K562 (cell line): ENCODE measurements at regions not wholly inside any gene's neighbourhood (a gene's known extent, or its start where the extent isn't known, plus 50 kb on each side); places are given as distances from the start of the nearest gene placed in this dataset.

Experiments
- ATAC-seq: fragments of 200-7000 bp; cut with Tn5 transposase; 3 replicates; pipeline ENCODE4 v1.9.1; 2020; ENCODE audit warnings: moderate library complexity
- BruUV-seq: library from RNA; stranded (reverse); fragments of 400-500 nt; replicated peaks from 2 replicates; lab custom pipeline; 2021; lab: Mats Ljungman, UMichigan
- CTCF ChIA-PET: fragments of 300-600 bp; formaldehyde crosslinking; extraction: SDS; loops from one replicate; lab custom pipeline; 2021; ENCODE audit warnings: low intra/inter-chr PET ratio; lab: Yijun Ruan, JAX
- POLR2A ChIA-PET: fragments of 300-600, 350-650 bp; sonication (Branson Sonifier 250); formaldehyde crosslinking; extraction: SDS; loops from one replicate; lab custom pipeline; 2021; ENCODE audit warnings: antibody characterized with exemption, inconsistent platforms; lab: Yijun Ruan, JAX
- DNase-seq, 4 experiments: peaks; one replicate each; pipeline versions ENCODE4 v3.0.0 to v3.0.0-alpha.2; 2011 to 2018; ENCODE audit warnings: low spot score in 3 of 4, mixed read lengths in 3 of 4; ENCODE audit errors: extremely low read depth in 1 of 4
- FAIRE-seq: peaks from 2 replicates; lab custom pipeline; 2011; peaks lifted over from hg19 to GRCh38; lab: Jason Lieb, UNC
- H2AFZ ChIP-seq: 2 replicates; pipeline ENCODE4 v1.6.0; 2011; ENCODE audit warnings: low read depth, low read length, control low read depth, inconsistent platforms
- H3K27ac ChIP-seq: fragments of 200-600 bp; 3 replicates; pipeline ENCODE4 v1.8.0; 2011; ENCODE audit warnings: low read depth, mild to moderate bottlenecking, control low read depth, inconsistent platforms, low read length, moderate library complexity, mixed read lengths; ENCODE audit errors: extremely low read depth
- H3K27me3 ChIP-seq, 2 experiments: fragments of 300-600 bp in 1 of 2; 2 replicates in 1 of 2; 3 replicates in 1 of 2; pipeline versions ENCODE4 v1.6.0 to v1.8.0; 2011; ENCODE audit warnings: inconsistent platforms in 2 of 2, low read length in 2 of 2, mild to moderate bottlenecking in 1 of 2, mixed read lengths in 1 of 2, moderate library complexity in 1 of 2; ENCODE audit not compliant: control insufficient read depth in 2 of 2, insufficient read depth in 2 of 2
- H3K36me3 ChIP-seq: fragments of 300-600 bp; 3 replicates; pipeline ENCODE4 v1.8.0; 2011; ENCODE audit warnings: mild to moderate bottlenecking, low read length, inconsistent platforms; ENCODE audit not compliant: control insufficient read depth, insufficient read depth
- H3K4me1 ChIP-seq, 2 experiments: fragments of 200-600 bp in 1 of 2; replicated peaks in 1 of 2; 2 replicates in 1 of 2; 3 replicates in 1 of 2; pipeline versions ENCODE4 v1.5.1 to v1.8.0; 2011; ENCODE audit warnings: inconsistent platforms in 2 of 2, low read length in 2 of 2, mild to moderate bottlenecking in 1 of 2, mixed read lengths in 1 of 2, moderate library complexity in 1 of 2; ENCODE audit not compliant: control insufficient read depth in 2 of 2, insufficient read depth in 2 of 2
- H3K4me2 ChIP-seq: 2 replicates; pipeline ENCODE4 v1.6.1; 2011; ENCODE audit warnings: low read length, control low read depth, inconsistent platforms, mixed read lengths; ENCODE audit not compliant: insufficient read depth
- H3K4me3 ChIP-seq: fragments of 200-600 bp; sonication (generic), shearing (Covaris generic); 2 replicates; pipeline ENCODE4 v1.5.1; 2016; ENCODE audit warnings: control low read depth, inconsistent platforms
- H3K79me2 ChIP-seq: fragments of 200-600 bp; 3 replicates; pipeline ENCODE4 v1.8.0; 2011; ENCODE audit warnings: low read length, inconsistent platforms; ENCODE audit not compliant: control insufficient read depth, insufficient read depth
- H3K9ac ChIP-seq, 2 experiments: 2 replicates each; pipeline versions ENCODE4 v1.6.0 to v1.6.1; 2011; ENCODE audit warnings: low read depth in 2 of 2, low read length in 2 of 2, control low read depth in 1 of 2, inconsistent platforms in 1 of 2, mild to moderate bottlenecking in 1 of 2, mixed read lengths in 1 of 2; ENCODE audit not compliant: insufficient read depth in 1 of 2
- H3K9me1 ChIP-seq: one replicate; pipeline ENCODE4 v1.6.0; 2011; ENCODE audit warnings: inconsistent platforms, mild to moderate bottlenecking, low read length, moderate library complexity; ENCODE audit not compliant: control insufficient read depth, insufficient read depth
- H3K9me3 ChIP-seq: replicated peaks from 2 replicates; pipeline ENCODE4 v1.5.1; 2011; ENCODE audit warnings: low read depth, low read length, inconsistent platforms; ENCODE audit not compliant: control insufficient read depth, insufficient read depth
- H4K20me1 ChIP-seq: replicated peaks from 2 replicates; pipeline ENCODE4 v1.6.1; 2011; ENCODE audit warnings: low read length, inconsistent platforms, mixed read lengths; ENCODE audit not compliant: control insufficient read depth, insufficient read depth
- DMBX1 ChIP-seq: fragments of 250-450 bp; sonication (Bioruptor Pico); IDR thresholded peaks from 2 replicates; pipeline ENCODE4 v1.8.0; 2022; ENCODE audit warnings: inconsistent platforms, mild to moderate bottlenecking, moderate library complexity, borderline replicate concordance
- FOXJ3 ChIP-seq: sonication (generic); formaldehyde crosslinking; IDR thresholded peaks from 2 replicates; pipeline ENCODE4 v1.4.0; 2020; ENCODE audit warnings: mild to moderate bottlenecking, missing genetic modification reagents
- GATAD2A ChIP-seq: fragments of 450-650 bp; IDR thresholded peaks from 2 replicates; pipeline ENCODE4 v1.6.1; 2017
- HMG20B ChIP-seq: fragments of 250-450 bp; sonication (Bioruptor Pico); IDR thresholded peaks from 2 replicates; pipeline ENCODE4 v1.5.0; 2021; ENCODE audit warnings: mild to moderate bottlenecking
- HNRNPH1 ChIP-seq: fragments of 200-400 bp; formaldehyde crosslinking; optimal IDR thresholded peaks from 2 replicates; pipeline ENCODE3; 2017; ENCODE audit warnings: low read depth, mild to moderate bottlenecking, low read length, moderate library complexity
- HNRNPK ChIP-seq: fragments of 200-400 bp; formaldehyde crosslinking; IDR thresholded peaks from one replicate; pipeline ENCODE4 v1.6.1; 2018; ENCODE audit warnings: mild to moderate bottlenecking, low read depth, low read length; ENCODE audit not compliant: poor library complexity, severe bottlenecking
- MAFF ChIP-seq: IDR thresholded peaks from 2 replicates; pipeline ENCODE4 v1.6.1; 2012; ENCODE audit warnings: low read length, improper control_type of control experiment
- MCM3 ChIP-seq: fragments of 450-650 bp; IDR thresholded peaks from 2 replicates; pipeline ENCODE4 v1.6.1; 2016
- NCOA6 ChIP-seq: fragments of 450-650 bp; IDR thresholded peaks from 2 replicates; pipeline ENCODE4 v1.6.1; 2017; ENCODE audit warnings: mild to moderate bottlenecking
- NFE2L1 ChIP-seq: fragments of 450-650 bp; IDR thresholded peaks from 2 replicates; pipeline ENCODE4 v1.6.1; 2016; ENCODE audit warnings: missing genetic modification characterization, low read depth, mild to moderate bottlenecking, missing compliant biosample characterization, moderate library complexity, borderline replicate concordance
- RFX5 ChIP-seq: IDR thresholded peaks from 2 replicates; pipeline ENCODE4 v1.6.1; 2011; ENCODE audit warnings: low read depth, mild to moderate bottlenecking, improper control_type of control experiment, low read length
- SMARCB1 ChIP-seq: IDR thresholded peaks from 2 replicates; pipeline ENCODE4 v1.6.1; 2011; ENCODE audit warnings: improper control_type of control experiment, low read depth; ENCODE audit not compliant: insufficient read length
- SOX6 ChIP-seq: fragments of 450-650 bp; IDR thresholded peaks from 2 replicates; pipeline ENCODE4 v1.6.1; 2014; ENCODE audit warnings: mild to moderate bottlenecking
- SREBF1 ChIP-seq: fragments of 150-350 bp; IDR thresholded peaks from 2 replicates; pipeline ENCODE4 v1.6.1; 2014; ENCODE audit warnings: antibody characterized with exemption, low read depth, low read length, borderline replicate concordance
- SREBF2 ChIP-seq: sonication (generic); formaldehyde crosslinking; IDR thresholded peaks from 2 replicates; pipeline ENCODE4 v1.4.0; 2020; ENCODE audit warnings: mild to moderate bottlenecking, missing genetic modification reagents
- ZNF695 ChIP-seq: fragments of 450-650 bp; formaldehyde crosslinking; IDR thresholded peaks from 2 replicates; pipeline ENCODE4 v1.4.0; 2020; ENCODE audit warnings: mild to moderate bottlenecking, moderate library complexity
- ZNF830 ChIP-seq: fragments of 250-450 bp; sonication (Bioruptor Pico); IDR thresholded peaks from 2 replicates; pipeline ENCODE4 v1.5.0; 2021; ENCODE audit warnings: mild to moderate bottlenecking
- WGBS: fragments of 100-300 bp; shearing (Covaris generic); methylation state at CpG from one replicate; pipeline ENCODE4 v1.1.6; 2016; ENCODE audit warnings: low coverage, mixed read lengths; ENCODE audit not compliant: insufficient coverage; ENCODE audit errors: missing lambda C conversion rate; 5-methylcytosine and 5-hydroxymethylcytosine counted together
- in situ Hi-C: fragments of 300-500 bp; cut with MboI; formaldehyde crosslinking; loops from 4 replicates; pipeline ENCODE4 v1.15.0; 2018; ENCODE audit warnings: inconsistent platforms, mixed read lengths
- intact Hi-C: fragments of 100-400 bp; cut with micrococcal nuclease; formaldehyde crosslinking; loops from 2 replicates; pipeline ENCODE4 v1.14.2; 2022
- TF ChIP-seq, protein P1 (sequence below), 3 experiments: IDR thresholded peaks in 2 of 3; conservative IDR thresholded peaks in 1 of 3; 2 replicates each; pipeline ENCODE4 v1.5.1; 2011 to 2012; ENCODE audit warnings: low read length in 3 of 3, mild to moderate bottlenecking in 3 of 3, control low read depth in 2 of 3, improper control_type of control experiment in 1 of 3, inconsistent platforms in 1 of 3, low read depth in 1 of 3, mixed read lengths in 1 of 3, moderate library complexity in 1 of 3; ENCODE audit not compliant: insufficient read depth in 2 of 3

DNA sequence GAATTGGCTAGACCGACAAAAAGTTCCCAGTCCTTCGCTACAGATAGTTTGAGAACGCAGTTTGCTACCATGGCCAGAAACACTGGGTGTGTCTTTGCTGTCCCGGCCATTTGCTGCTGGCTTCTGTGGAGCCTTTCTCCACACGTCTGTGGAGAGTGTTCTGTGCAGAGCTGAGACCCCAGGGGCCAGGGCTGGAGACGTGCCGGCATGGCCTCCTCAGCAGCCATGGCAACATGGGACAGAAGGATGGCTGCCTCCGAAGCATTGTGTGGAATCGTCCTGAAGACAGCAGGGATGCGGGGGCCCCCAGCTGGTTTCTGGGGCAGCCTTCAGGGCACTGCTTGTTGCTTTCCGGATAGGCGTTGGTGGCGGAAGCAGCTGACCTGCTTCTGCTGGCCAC, 142.8 kb downstream of the GADD45G start:
- Histone ChIP-seq H3K36me3 (no peaks in the 10 kb centered on the region), H3K4me2 (no peak overlapping the region), H3K79me2 (no peaks in the 10 kb centered on the region), H2AFZ (no peak overlapping the region), H3K9ac (no peak overlapping the region), H3K27ac (no peak overlapping the region), H4K20me1 (no peaks in the 10 kb centered on the region; the same call in 1 of the 2 replicates), H3K4me3 (no peak overlapping the region), H3K9me1 (no peaks in the 10 kb centered on the region), H3K9me3 (no peaks in the 10 kb centered on the region), H3K27me3 (no peaks in the 10 kb centered on the region), H3K4me1 (no peaks in the 10 kb centered on the region)
- TF ChIP-seq SMARCB1 (no peak), DMBX1 (CRISPR knock-in tag) (no peak), HMG20B (CRISPR knock-in tag) (no peak), FOXJ3 (CRISPR knock-in tag) (no peak), MAFF (no peak), NCOA6 (no peak), ZNF695 (CRISPR knock-in tag) (no peak), SOX6 (no peak), GATAD2A (no peak), MCM3 (no peak), RFX5 (no peak), SREBF2 (CRISPR knock-in tag) (no peak), HNRNPK (no peak), NFE2L1 (tag) (no peak), SREBF1 (no peak), HNRNPH1 (no peak), ZNF830 (no peak)
- TF ChIP-seq, protein P1, sequence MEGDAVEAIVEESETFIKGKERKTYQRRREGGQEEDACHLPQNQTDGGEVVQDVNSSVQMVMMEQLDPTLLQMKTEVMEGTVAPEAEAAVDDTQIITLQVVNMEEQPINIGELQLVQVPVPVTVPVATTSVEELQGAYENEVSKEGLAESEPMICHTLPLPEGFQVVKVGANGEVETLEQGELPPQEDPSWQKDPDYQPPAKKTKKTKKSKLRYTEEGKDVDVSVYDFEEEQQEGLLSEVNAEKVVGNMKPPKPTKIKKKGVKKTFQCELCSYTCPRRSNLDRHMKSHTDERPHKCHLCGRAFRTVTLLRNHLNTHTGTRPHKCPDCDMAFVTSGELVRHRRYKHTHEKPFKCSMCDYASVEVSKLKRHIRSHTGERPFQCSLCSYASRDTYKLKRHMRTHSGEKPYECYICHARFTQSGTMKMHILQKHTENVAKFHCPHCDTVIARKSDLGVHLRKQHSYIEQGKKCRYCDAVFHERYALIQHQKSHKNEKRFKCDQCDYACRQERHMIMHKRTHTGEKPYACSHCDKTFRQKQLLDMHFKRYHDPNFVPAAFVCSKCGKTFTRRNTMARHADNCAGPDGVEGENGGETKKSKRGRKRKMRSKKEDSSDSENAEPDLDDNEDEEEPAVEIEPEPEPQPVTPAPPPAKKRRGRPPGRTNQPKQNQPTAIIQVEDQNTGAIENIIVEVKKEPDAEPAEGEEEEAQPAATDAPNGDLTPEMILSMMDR (IDR thresholded peaks at IDR 0.05 in 2 of 3, conservative IDR thresholded peaks at IDR 0.05 in 1 of 3; ENCODE audit: insufficient read depth in 2 of 3, low read depth in 1 of 3, low read length in 3 of 3): no peak
- in situ Hi-C loops: no loop called here
- ATAC-seq (no peak), DNase-seq (no peak), FAIRE-seq (no peak)
- intact Hi-C loops: no loop called here
- CTCF ChIA-PET: no interaction called here
- 13% methylated on average over 9 of the region's 13 CpGs for WGBS
- POLR2A ChIA-PET: no interaction called here
- no TSS peak for BruUV-seq
